ENCODE measurements at regions not wholly inside any gene's neighbourhood (a gene's known extent, or its start where the extent isn't known, plus 50 kb on each side); places are given as distances from the start of the nearest gene placed in this dataset.

DNA sequence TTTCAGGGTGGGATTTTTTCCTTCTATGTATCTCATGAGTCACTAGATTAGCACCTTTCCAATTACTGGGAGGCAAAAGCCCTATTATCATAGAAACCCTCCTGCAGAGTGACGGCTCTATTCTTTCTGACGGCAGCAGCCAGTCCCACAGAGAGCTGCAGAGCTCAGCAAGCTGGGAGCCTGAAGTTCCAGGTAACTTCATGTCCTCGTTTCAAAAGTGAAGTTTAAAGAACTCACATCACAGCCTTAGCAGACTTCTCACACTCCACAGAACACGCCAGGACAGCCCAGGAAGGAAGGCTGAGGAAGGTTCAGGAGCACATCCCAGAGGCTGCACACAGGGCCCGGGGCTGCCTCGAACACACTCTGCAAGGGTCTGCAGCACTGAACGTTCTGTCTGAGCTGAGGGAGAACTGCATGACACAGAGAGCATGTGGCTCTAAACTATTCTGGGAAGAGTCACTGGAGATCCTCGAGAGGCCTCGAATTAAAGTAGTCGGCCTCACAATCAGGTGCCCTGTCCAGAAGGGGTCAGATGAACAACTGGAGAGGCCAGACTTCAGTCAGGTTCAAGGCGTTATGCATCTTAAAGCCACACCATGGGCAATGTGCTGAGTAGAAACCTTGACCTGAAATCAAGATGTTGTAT is 104.2 kb upstream of the DRD2 start:
- DNase-seq: no peak

DNA sequence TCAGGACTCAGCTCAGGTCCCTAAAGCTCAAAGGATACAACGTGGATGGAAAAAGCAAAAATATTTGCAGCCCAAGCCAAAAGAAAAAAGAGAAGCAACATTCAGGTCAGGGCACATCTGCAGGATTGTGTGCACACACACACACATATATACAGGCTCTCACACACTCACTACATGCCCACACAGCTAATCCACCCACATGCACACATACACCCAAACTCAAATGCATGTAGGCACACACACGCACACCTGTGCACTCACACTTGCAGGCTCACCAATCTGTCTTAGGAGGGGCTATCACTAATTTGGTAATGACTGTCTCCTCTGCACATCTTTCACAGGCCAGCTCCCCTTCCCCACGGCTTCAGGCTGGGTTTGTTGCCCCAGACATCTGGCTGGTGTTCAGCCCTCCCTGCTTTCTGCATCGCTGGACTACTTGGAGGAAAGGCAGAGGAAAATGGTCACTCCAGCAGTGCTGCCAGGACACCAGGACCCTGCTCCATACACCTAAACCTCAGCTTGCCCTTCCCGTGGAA is 103.6 kb upstream of the DRD2 start:
- DNase-seq: no peak

DNA sequence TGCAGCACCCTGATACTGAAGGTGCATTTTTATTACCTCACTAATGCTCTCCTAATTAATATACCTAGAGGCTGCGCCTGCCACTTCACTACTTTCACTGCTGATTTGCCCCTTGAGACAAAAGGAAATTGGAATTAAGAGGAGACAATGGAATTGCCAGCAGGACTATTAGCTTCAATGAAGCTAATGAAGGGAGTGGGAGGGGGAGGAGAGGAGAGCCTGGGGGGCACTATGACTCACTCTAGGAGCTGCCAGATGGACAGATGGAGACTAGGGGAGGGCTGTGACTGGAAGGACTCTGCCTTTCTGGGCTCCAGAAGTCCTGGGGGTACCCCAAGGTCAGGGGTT is 102.8 kb upstream of the DRD2 start:
- DNase-seq: no peak

DNA sequence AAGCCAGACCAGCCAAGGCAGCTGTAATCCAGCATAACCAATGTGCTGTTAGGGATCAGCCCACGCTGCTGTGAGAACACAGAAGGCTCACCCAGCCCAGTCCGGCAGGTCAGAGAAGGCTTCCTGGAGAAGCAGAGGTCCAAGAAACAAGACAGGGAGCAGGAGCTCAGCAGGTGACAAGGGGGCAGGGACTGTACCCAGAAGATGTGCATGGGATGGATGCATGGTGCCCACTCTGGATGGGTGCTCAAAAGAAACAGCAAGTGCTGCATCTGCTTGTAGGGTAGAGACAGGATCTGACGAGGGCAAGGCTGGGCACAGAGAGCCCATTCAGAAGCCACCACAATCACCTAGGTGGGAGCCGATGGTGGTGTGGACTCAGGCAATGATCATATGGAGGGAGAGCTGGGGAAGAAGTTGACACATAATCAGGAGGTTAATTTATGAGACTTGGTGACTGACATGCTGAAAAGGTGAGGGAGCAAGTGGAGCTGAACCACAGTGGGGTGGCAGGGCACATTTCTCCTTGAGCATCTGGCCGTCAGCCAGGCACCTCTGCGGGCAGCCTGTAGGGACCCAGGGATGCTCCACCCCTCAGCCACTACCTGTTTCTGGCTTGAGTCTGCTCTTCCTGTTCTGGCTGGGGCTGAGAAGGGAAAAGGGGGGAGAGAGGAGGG is 102.3 kb upstream of the DRD2 start:
- no peak for DNase-seq

DNA sequence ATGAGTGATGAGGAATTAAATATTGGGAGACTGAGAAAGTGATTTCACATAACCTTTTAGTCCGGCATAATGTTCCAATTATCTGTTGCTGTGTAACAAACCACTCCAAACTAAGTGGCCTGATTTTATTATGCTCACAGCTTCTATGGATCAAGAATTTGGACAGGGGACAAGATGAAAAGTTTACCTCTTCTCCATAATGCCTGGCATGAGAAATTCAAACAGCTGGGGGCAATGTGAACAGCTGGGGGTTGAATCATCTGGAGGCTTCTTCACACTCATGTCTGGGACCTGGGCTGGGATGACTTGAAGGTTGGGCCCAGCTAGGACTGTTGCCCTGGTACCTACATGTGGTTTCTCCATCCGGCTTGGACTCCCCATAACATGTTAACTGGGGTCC is 99.4 kb upstream of the DRD2 start:
- DNase-seq: no peak

DNA sequence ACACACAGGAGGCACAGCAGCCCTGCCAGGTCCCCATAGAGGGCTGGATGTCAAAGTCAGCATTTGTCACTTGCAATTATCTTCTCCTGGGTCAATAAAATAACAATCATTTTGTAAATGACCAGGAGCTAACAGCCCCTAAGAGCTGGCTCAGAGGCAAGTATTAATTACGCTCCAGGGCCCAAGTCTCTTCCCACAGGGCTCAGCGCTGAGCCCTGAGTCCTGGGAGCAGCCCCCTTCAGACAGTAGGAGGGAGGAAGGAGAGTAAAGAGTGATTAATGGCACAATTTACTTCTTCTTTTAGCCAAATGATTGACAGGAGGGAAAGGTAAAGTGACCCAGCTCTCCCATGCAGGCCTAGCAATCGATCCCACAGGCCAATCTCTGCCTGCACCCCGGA is 99.0 kb upstream of the DRD2 start:
- no peak for DNase-seq

DNA sequence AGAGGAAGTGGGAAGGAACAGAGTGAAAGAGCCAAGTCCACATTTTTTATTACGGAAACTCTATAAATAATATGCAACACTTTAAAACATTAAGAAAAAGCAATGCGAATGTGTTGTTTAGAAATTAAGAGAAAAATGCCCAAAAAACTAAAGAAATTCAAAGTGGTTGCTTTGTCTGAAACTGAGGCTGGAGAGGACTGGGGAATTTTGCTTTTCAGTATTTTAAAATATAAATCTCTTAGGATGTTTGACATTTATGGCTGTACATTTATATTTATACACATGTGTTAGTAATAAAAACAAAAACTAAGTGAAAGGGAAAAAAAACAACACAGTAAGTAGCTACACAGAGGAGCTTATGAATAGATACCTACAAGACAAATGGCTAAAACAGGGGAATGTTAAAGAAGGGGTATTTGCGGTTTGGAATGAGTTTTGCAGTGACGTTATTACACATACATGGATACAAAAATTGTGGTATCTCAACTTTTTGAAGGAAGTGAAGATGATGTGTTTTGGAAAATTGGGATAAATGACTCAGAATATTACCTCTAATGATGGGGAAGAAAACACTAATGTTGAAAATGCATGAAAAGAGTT is 97.0 kb upstream of the DRD2 start:
- no peak for DNase-seq

DNA sequence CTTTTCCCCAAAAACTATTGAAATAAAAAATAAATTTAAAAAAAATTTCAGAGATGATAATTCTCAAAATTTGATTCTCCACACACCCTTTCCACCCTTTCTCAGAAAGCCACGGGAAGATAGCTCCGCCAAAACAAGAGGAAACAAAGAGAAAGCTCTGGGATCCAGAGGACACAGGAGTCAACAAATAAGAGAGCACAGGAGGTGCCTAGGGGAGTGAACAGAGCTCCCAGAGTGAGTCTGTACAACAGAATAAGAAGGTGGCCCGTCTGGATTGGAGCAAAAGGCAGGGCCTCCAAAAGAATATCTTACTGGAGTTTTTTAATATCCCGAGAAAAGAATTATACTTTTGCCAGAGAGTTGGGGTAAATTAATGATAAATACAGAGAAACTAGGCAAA is 96.3 kb upstream of the DRD2 start:
- no peak for DNase-seq

DNA sequence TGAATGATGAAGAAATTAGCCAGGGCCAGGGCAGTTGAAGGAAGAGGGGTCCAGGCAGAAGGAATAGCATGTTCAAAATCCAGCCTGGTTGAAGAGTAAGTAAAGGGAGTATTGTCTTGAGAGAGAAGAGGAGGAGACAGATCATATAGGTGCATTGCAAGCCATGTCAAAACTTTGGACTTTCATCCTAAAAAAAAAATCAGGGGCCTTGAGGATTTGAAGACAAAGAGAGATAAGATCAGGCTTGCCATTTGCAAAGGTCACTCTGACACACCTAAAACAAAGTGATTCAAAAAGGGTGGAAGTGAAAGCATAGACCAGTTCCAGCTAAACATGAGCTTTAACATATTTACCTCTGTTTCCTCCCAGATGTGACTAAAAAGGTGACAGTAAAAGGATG is 95.7 kb upstream of the DRD2 start:
- no peak for DNase-seq

DNA sequence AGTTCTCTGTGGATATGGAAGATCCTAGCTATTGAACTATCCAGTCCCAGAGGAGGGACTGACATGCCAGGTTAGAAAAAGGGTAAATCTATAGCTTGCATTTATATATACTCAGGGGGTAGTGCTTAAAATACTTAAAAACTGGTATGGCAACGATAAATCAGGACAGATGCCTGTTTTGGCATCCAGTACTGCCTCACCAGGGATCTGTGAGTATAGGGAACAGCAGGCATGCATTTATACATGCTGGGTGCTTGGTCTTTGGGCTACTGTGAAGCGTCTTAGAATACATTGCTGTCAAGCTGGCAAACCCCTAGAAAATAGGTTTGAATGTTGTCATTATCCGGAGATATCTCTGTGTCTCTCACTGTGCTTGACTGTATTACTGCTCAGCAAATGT is 94.2 kb upstream of the DRD2 start:
- DNase-seq: no peak

DNA sequence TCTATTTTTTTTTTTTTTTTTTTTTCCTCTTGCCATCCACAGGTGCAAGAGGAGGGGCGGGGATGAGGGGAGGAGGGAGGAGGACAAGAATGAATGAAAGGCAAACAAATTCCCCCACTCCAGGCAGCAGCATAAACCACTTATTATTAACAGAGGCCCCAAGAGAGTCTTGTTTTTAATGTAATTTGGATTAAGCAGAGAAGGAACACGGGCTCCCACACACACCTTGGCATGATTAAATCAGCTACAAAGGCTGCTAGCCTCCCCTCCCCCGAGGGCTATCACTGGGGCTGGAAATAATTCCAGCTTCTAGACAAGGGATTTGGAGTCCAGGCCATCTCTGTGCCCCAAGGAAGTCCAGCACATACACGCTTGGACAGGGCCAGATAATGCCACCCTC is 93.4 kb upstream of the DRD2 start:
- no peak for DNase-seq

DNA sequence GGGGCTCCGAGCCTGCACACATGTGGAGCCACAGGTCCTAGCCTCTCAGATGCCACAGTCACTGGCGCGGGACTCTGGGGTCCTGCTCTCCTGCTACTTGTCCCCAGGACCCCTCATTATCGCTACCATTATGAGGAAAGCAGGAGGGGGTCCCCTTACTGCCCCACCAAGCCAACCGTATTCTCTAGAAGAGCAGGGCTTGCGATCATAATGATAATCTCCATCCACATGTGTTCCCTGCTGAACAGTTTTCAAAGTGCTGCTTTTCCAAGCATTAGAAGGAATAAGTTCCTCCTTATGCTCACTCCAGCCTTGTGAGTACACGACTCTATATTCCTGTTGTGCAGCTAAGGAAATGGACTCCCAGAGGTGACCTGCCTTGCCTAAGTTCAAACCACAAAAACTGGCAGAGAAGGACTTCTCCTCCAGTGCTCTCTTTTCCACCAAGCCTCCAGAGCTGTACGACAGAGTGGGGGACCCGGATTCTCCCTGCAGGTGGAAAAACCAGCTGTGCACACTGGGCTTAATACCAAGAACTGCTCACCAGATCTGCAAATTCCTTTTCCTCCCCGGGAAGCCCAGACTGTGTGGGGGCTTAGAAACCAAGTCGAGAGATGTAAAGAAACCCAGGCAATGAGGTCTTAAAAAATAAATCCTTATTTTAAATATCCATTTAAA is 92.8 kb upstream of the DRD2 start:
- no peak for DNase-seq

DNA sequence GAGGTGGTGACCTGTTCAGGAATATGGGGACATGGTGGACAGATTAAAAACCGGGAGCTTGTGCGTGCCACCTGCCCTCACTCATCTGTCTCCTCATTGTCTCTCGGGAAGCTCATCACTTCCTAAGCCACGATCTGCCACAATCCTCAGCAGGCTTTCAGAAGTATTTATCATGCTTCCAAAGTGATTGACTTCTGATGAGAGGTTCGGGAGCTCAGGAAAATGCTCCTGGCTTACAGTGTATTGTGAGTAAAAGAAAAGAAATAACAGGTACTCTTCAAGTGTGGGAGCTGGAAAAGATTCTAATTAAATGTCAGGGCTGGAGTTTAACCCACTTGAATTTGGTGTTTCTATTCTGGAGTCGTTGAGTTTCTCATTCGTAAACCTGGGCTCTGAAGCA is 91.9 kb upstream of the DRD2 start:
- DNase-seq: no peak

DNA sequence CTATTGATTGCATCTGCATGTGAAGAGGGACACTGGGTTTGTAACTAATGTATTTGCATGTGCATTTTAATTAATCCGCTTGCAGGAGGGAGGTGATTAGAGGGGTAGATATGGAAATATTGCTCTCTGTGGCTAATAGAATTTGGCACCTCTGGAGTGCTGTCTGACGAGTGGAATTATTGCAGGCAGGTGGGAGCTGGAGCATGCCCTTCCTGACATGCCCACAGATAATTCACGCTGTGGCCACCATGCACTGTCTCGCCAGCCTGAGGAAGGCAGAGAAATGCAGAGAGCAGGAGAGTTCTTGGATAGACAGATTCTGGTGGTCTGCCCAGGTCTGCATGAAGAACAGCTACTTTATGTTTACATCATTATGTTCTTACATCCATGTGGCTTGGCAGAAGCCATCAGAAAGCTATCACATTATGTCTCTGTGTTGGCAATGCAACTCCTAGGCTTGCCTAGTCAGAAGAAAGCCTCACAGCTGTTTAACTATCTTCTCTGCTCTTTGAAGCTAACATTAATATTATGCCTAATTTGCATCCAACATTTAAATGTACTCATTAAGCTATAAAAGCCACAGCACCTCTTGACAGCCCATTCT is 89.4 kb upstream of the DRD2 start:
- DNase-seq: no peak

DNA sequence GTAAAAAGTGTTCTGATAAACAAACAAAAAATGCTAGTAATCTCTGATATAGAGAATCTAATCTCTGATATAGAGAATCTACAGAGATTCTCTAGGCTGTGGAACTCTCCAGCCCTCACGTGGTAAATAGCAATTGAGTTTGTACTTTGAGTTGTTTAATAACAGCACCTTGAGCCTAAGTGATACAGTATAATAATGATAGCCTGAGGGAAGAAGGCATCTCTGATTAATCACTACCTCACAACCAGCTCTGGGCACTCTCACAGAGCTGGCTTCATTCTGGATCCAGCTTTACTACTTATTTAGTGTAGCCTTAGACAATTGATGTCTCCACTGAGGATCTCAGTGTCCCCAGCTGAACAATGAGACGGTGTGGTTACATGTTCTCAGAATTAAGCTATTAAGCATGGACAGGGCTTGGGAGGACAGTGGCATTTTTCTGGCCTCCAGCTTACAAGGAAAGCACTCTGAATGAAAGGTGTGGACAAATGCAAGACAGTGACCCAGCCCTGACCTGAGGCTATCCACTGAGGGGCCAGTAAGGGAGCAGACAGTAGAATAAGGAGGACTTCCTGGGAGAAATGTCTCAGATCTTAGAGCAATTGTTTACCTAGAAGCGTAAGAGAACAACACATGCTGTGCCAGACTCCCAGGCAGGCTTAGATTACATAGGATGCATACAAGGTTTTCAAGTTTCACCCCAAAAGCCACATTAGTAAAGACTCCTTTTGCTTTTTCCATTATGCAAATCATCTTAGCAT is 88.7 kb upstream of the DRD2 start:
- no peak for DNase-seq

DNA sequence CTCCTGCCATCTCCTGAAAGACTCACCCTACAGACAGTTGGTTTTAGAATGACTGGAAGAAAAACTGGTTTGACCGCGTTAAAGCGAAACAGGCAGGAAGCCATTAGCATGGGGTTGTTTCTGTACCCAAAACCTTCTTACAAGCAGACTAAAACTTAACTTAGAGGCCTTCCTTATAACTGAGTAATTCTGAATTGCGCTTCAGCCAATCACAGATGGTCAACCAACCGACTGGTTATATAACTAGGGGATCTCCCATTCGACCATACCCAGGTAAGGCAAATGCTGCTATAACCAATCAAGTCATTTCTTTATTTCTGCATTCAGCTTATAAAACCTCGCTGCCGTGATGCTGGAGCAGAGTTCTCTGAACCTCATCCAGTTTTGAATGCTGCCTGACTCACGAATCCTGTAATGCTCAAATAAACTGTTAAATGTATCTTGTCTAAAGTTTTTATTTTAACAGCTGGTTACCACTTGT is 87.8 kb upstream of the DRD2 start:
- DNase-seq: no peak

DNA sequence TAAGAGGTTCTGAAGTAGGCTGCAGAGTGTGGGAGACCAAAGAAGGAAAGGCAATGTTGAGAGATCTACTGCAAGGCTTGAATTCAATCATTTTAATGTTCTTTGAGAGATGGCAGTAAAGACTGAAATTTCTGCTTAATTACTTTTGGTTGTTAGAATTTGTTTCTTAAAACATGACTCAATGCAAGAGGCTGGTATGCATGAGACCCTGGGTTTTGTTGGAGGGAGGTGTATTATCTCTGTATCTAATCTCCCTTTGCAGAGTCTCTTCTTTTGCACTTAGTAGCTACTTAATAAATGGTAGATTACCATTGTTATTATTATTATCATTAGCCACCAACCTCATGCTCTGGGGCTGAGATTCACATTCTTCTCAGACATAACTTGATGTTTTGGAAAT is 87.4 kb upstream of the DRD2 start:
- no peak for DNase-seq

DNA sequence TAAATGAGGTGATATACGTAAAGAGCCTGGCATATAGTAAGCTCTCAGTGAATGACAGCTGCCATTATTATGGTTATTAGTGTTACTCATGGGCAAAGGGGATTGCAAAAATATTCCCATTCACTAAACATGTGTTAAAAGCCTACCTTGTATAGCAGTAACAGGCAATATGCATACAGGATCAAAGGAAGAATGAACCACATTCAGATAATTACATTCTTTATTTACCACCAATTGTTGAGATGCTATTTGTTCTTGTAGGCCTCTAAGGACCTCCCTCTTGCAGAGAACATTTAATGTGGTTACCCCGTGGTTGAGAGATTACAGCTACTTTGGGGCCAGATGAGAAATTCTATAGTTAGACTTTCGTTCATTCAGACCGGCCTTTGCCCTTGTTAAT is 82.7 kb upstream of the DRD2 start:
- DNase-seq: no peak

DNA sequence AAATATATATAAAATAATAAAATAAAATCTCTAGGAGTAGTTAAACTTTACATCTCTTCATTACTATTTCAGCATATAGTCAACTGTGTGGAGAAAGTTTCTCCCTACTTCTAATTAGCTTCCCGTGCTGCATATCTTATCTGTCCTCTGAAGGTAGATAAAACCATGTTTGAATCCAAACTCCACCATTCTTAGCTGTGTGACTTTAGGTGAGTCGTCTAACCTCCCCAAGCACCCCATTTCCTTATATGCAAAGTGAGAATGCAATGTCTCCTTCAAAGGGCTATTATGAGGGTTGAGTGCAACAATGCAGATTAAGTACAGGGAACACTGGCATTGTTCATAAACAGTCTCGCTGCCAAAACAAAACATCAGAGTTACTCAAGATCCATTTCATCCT is 80.8 kb upstream of the DRD2 start:
- no peak for DNase-seq

DNA sequence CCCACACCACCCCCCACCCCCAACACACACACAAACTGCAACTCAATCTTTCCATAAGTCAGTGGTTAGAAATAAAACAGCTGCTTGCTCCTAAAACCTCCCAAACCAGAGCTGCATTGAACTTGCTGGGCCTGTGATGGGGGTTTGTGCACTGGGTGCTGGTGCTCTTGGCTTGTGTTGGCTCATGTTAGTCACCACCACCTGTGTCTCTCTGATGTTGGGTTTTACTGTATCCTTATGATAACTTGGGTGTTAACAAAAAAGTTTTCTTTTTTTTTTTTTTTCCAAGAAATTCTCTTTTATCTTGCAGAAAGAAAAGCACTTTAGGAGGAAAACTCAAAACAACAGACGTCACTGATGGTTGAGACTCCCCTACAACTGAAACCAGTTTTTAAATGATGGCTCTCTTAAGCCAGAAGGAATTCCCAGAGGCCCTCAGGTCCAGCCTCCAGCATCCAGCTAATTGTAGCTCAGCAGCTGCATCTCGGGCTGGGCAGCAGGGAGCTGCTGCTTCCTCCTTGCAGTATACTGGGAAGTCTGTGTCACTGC is 79.9 kb upstream of the DRD2 start:
- DNase-seq: peak; percentile 73

DNA sequence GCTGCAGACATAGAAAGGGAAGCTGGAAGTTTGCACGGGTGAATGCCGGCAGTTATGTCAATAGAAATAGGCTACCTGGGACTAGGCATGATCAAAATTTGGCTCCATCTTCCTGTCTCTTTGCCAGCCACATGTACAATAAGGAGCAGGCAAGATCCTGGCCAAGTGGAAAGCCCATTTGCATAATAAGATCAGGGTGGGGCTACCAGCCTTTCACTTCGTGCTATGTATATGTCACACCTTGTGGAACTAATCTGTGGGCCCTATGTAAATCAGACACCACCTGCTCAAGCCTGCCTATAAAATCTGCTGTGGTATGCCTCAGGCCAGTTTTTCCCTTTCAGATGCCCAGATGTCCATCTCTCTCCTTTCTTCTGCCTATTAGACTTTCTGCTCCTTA is 79.3 kb upstream of the DRD2 start:
- peak; percentile 12 for DNase-seq

DNA sequence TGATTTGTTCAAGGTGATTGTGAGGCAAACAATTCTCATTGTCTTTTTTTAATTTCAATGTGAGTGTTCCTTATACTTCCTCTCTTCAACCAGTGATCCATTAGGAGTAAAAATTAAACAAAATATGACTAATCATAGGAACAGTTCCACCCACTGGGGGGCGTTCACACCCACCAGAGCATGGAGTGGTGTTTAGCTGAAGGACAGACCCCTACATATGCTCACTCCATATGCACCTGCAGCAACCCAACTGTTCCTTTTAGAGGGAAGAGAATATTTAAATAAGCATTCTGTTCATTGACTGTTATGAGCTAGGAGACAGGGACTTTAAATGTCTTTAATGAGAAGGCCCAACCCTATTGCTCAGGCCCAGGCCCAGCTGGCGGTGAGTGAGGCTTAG is 78.7 kb upstream of the DRD2 start:
- peak; percentile 21 for DNase-seq

Data from hematopoietic multipotent progenitor cell treated with erythropoietin and hydrocortisone succinate and interleukin-3 and kit ligand, for 8 days (in vitro differentiated cells).